ENCODE measurements at regions not wholly inside any gene's neighbourhood (a gene's known extent, or its start where the extent isn't known, plus 50 kb on each side); places are given as distances from the start of the nearest gene placed in this dataset.

DNA sequence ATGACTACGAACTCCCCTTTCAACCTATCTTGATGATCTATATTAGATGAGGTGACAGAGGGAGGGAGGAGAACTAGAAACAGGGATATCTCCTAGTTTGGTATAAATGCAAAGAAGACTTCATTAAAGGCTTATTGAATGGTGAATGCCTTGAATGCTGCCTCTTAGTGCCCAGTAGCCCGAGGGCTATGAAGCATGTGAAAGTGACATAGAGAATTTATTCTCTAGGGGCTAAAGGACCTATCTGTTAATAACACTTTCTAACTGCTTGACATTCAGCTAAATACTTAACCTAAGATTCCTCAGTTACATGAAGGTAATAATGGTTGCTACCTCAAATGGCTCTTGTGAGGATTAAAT is 764.1 kb downstream of the LTN1 start:
- DNase-seq, result no peak
- H3K4me3 ChIP-seq, result no peak overlapping the region
- H3K9me3 ChIP-seq (ENCODE audit: low read depth), result no peaks in the 10 kb centered on the region
- H3K36me3 ChIP-seq (ENCODE audit: low read depth), result no peaks in the 10 kb centered on the region
- in situ Hi-C loops (cut with MboI), result no loop called here
- H3K79me2 ChIP-seq (ENCODE audit: insufficient read depth), result no peaks in the 10 kb centered on the region
- peaks cover 21% of the 10 kb centered on the region; the same call in 1 of the 2 replicates for H3F3A ChIP-seq (ENCODE audit: insufficient read depth)
- 0 out of 2 replicates have a peak, but pooled peaks cover 5% of the 10 kb centered on the region for H3K9me2 ChIP-seq (ENCODE audit: insufficient read depth)
- H3K4me1 ChIP-seq (ENCODE audit: insufficient read depth), result peaks cover 39% of the 10 kb centered on the region
- no peaks in the 10 kb centered on the region for H3K27me3 ChIP-seq (replicated peaks; ENCODE audit: insufficient read depth)
- WGBS, 2 experiments (ENCODE audit: low coverage in 1 of 2, low lambda C conversion rate in 2 of 2, missing lambda C conversion rate in 2 of 2), result 92 to 97% methylated on average over 2 of the region's 2 CpGs
- H3K4me2 ChIP-seq (ENCODE audit: unreplicated experiment), result no peak overlapping the region
- no peak overlapping the region for H3K27ac ChIP-seq
- no peak overlapping the region for H2AFZ ChIP-seq
- H4K20me1 ChIP-seq (ENCODE audit: insufficient read depth), result no peaks in the 10 kb centered on the region
- H3K9ac ChIP-seq, result no peak overlapping the region
- TF ChIP-seq EZH2phosphoT487 (IDR thresholded peaks at IDR 0.05; ENCODE audit: insufficient read depth, low read depth) (no peak), EZH2 (IDR thresholded peaks at IDR 0.05; ENCODE audit: insufficient read depth, poor library complexity, severe bottlenecking) (no peak)

DNA sequence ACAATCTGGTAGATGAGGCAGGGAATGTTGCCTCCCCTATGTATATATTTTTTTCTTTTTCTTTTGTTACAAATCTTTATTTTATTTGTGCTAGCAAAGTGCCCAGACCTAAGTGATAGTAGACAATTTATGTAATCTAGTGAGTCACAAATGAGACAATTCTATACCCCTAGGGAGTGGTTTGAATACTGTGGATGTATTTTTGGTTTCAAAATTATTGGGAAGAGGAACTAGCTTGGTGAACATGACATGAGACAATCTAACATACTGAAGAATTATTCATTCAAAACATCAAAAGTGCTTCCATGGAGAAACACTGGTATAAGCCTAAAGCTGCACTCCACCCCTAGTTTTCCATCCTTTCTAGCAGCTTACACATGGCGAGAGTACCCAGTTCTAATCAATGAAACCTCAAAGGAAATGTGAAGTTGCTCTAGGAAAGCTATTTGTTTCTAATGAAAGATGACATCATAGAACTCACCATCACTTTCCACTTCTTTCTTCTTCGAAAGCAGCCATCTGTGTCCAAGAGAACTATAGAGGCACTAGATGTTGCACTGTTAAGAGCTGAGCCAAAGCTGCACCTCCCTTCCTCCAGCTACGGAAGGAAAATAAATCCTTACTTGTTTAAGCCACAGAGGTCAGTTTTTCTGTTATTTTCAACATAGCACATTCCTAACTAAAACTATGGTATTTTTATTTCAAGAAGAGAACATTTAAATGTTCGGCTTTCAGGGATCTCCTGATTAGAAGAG is 764.6 kb downstream of the LTN1 start:
- WGBS, 2 experiments (ENCODE audit: low coverage in 1 of 2, low lambda C conversion rate in 2 of 2, missing lambda C conversion rate in 2 of 2), result 75 to 83% methylated on average over 4 of the region's 4 CpGs

DNA sequence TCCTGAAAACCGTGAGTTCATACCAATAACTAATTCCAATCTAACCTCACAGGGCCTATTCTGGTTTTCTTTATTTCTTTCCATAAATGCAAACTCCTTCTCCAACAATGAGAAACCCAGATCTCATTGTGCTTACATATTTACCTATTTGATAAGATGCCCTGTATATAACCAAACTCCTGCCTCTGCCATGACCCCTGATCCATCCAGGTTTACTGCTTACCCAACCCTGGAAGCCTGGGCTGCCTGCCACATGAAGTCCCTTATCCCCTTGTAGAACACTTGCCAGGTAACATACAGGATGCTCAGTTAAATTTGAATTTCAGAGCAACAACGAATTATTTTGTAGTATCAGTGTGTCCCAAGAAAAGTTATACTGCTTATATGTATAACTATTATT is 766.1 kb downstream of the LTN1 start:
- TF ChIP-seq EZH2phosphoT487 (IDR thresholded peaks at IDR 0.05; ENCODE audit: insufficient read depth, low read depth), result no peak
- no peak for TF ChIP-seq EZH2 (IDR thresholded peaks at IDR 0.05; ENCODE audit: insufficient read depth, poor library complexity, severe bottlenecking)
- in situ Hi-C loops (cut with MboI), result no loop called here
- H3K4me1 ChIP-seq (ENCODE audit: insufficient read depth), result peaks cover 44% of the 10 kb centered on the region
- WGBS, 2 experiments (ENCODE audit: low coverage in 1 of 2, low lambda C conversion rate in 2 of 2, missing lambda C conversion rate in 2 of 2), result 93 to 97% methylated on average over 2 of the region's 2 CpGs
- DNase-seq, result no peak
- no peaks in the 10 kb centered on the region for H3K36me3 ChIP-seq (ENCODE audit: low read depth)
- no peaks in the 10 kb centered on the region for H3K27me3 ChIP-seq (replicated peaks; ENCODE audit: insufficient read depth)
- H3K27ac ChIP-seq, result no peak overlapping the region
- H3K79me2 ChIP-seq (ENCODE audit: insufficient read depth), result no peaks in the 10 kb centered on the region
- no peak overlapping the region for H3K4me3 ChIP-seq
- H3F3A ChIP-seq (ENCODE audit: insufficient read depth), result peaks cover 21% of the 10 kb centered on the region; the same call in 1 of the 2 replicates
- 0 out of 2 replicates have a peak, but pooled peaks cover 5% of the 10 kb centered on the region for H3K9me2 ChIP-seq (ENCODE audit: insufficient read depth)
- H3K4me2 ChIP-seq (ENCODE audit: unreplicated experiment), result no peak overlapping the region
- no peak overlapping the region for H3K9ac ChIP-seq
- H3K9me3 ChIP-seq (ENCODE audit: low read depth), result no peaks in the 10 kb centered on the region
- H2AFZ ChIP-seq, result no peak overlapping the region
- H4K20me1 ChIP-seq (ENCODE audit: insufficient read depth), result no peaks in the 10 kb centered on the region

More for the DNA sequence above, 764.6 kb downstream of the LTN1 start:
- no peak overlapping the region for H3K4me2 ChIP-seq (ENCODE audit: unreplicated experiment)
- peaks cover 39% of the 10 kb centered on the region for H3K4me1 ChIP-seq (ENCODE audit: insufficient read depth)
- H4K20me1 ChIP-seq (ENCODE audit: insufficient read depth), result no peaks in the 10 kb centered on the region
- DNase-seq, result peak; percentile 30
- H3K36me3 ChIP-seq (ENCODE audit: low read depth), result no peaks in the 10 kb centered on the region
- no peaks in the 10 kb centered on the region for H3K27me3 ChIP-seq (replicated peaks; ENCODE audit: insufficient read depth)
- in situ Hi-C loops (cut with MboI), result no loop called here
- H3F3A ChIP-seq (ENCODE audit: insufficient read depth), result peaks cover 21% of the 10 kb centered on the region; the same call in 1 of the 2 replicates
- H3K9ac ChIP-seq, result no peak overlapping the region
- H3K9me2 ChIP-seq (ENCODE audit: insufficient read depth), result 0 out of 2 replicates have a peak, but pooled peaks cover 5% of the 10 kb centered on the region
- no peak for TF ChIP-seq EZH2phosphoT487 (IDR thresholded peaks at IDR 0.05; ENCODE audit: insufficient read depth, low read depth)
- TF ChIP-seq EZH2 (IDR thresholded peaks at IDR 0.05; ENCODE audit: insufficient read depth, poor library complexity, severe bottlenecking), result no peak
- no peak overlapping the region for H3K27ac ChIP-seq
- no peaks in the 10 kb centered on the region for H3K9me3 ChIP-seq (ENCODE audit: low read depth)
- no peaks in the 10 kb centered on the region for H3K79me2 ChIP-seq (ENCODE audit: insufficient read depth)
- H2AFZ ChIP-seq, result no peak overlapping the region
- H3K4me3 ChIP-seq, result no peak overlapping the region

DNA sequence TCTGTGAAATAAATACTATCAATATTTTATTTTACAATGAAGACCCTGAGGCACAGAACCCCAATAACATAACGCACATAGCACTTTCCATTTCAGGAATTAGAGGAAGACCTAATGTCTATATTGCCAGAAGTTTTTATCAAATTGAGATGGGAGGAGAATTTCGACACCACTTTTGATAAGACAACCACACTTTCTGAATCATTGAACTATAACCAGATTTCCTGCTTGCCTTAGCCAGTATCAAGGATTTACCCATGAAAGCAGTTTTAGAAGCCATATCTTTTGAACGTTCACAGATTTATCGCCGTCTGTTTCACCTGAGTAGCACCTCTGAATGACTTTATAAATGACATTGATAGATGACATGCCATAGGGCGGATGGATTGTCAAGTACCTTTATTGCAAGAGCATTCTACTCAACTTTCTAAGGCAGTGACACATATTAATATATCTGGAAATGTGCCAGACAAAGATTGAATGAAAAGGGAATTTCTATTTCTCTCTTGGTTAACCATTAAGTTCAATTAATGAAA is 768.4 kb downstream of the LTN1 start:
- Histone ChIP-seq H3K4me3 (no peak overlapping the region), H3K9ac (no peak overlapping the region), H3F3A (ENCODE audit: insufficient read depth) (peaks cover 14% of the 10 kb centered on the region; the same call in 1 of the 2 replicates), H3K79me2 (ENCODE audit: insufficient read depth) (no peaks in the 10 kb centered on the region), H3K9me2 (ENCODE audit: insufficient read depth) (0 out of 2 replicates have a peak, but pooled peaks cover 5% of the 10 kb centered on the region), H3K36me3 (ENCODE audit: low read depth) (no peaks in the 10 kb centered on the region), H3K9me3 (ENCODE audit: low read depth) (no peaks in the 10 kb centered on the region), H2AFZ (no peak overlapping the region), H3K4me2 (ENCODE audit: unreplicated experiment) (no peak overlapping the region), H4K20me1 (ENCODE audit: insufficient read depth) (no peaks in the 10 kb centered on the region), H3K4me1 (ENCODE audit: insufficient read depth) (peaks cover 30% of the 10 kb centered on the region), H3K27me3 (replicated peaks; ENCODE audit: insufficient read depth) (no peaks in the 10 kb centered on the region), H3K27ac (no peak overlapping the region)
- WGBS, 2 experiments (ENCODE audit: low coverage in 1 of 2, low lambda C conversion rate in 2 of 2, missing lambda C conversion rate in 2 of 2), result 80 to 84% methylated on average over 6 of the region's 6 CpGs
- no peak for DNase-seq
- in situ Hi-C loops (cut with MboI), result no loop called here
- TF ChIP-seq EZH2 (IDR thresholded peaks at IDR 0.05; ENCODE audit: insufficient read depth, poor library complexity, severe bottlenecking), result no peak
- no peak for TF ChIP-seq EZH2phosphoT487 (IDR thresholded peaks at IDR 0.05; ENCODE audit: insufficient read depth, low read depth)

Data from GM23248 (cell line).